HEK293T (cell line): ENCODE measurements at regions not wholly inside any gene's neighbourhood (a gene's known extent, or its start where the extent isn't known, plus 50 kb on each side); places are given as distances from the start of the nearest gene placed in this dataset.

ENCODE experiments used
- CTCF ChIA-PET: fragments of 350-600 bp; formaldehyde crosslinking; extraction: SDS; loops from one replicate; lab custom pipeline; 2021; ENCODE audit warnings: antibody characterized with exemption, inconsistent platforms; lab: Yijun Ruan, JAX
- POLR2A ChIA-PET: fragments of 350-600 bp; formaldehyde crosslinking; extraction: SDS; loops from one replicate; lab custom pipeline; 2020; ENCODE audit warnings: antibody characterized with exemption, inconsistent platforms; lab: Yijun Ruan, JAX
- DNase-seq: peaks from one replicate; pipeline ENCODE4 v3.0.0; 2012; ENCODE audit warnings: mixed read lengths; ENCODE audit errors: extremely low spot score
- ARNT ChIP-seq: fragments of 450-650 bp; IDR thresholded peaks from 2 replicates; pipeline ENCODE4 v1.6.1; 2017; ENCODE audit warnings: mild to moderate bottlenecking
- BHLHE40 ChIP-seq: fragments of 450-650 bp; IDR thresholded peaks from 2 replicates; pipeline ENCODE4 v1.6.1; 2016; ENCODE audit warnings: mild to moderate bottlenecking, moderate library complexity, borderline replicate concordance
- CTBP1 ChIP-seq: fragments of 450-650 bp; IDR thresholded peaks from 2 replicates; pipeline ENCODE4 v1.6.1; 2016; ENCODE audit warnings: borderline replicate concordance
- ELF4 ChIP-seq: fragments of 450-650 bp; IDR thresholded peaks from 2 replicates; pipeline ENCODE4 v1.6.1; 2017; ENCODE audit warnings: antibody characterized with exemption
- FOXA1 ChIP-seq: fragments of 450-650 bp; IDR thresholded peaks from 2 replicates; pipeline ENCODE4 v1.6.1; 2016; ENCODE audit warnings: mild to moderate bottlenecking
- FOXK2 ChIP-seq: fragments of 450-650 bp; IDR thresholded peaks from 2 replicates; pipeline ENCODE4 v1.6.1; 2016; ENCODE audit warnings: mild to moderate bottlenecking
- FOXM1 ChIP-seq: fragments of 450-650 bp; IDR thresholded peaks from 2 replicates; pipeline ENCODE4 v1.6.1; 2017; ENCODE audit warnings: mild to moderate bottlenecking, borderline replicate concordance
- HDGF ChIP-seq: fragments of 450-650 bp; IDR thresholded peaks from 2 replicates; pipeline ENCODE4 v1.6.1; 2017; ENCODE audit warnings: antibody characterized with exemption, borderline replicate concordance
- L3MBTL2 ChIP-seq: fragments of 450-650 bp; conservative IDR thresholded peaks from 2 replicates; pipeline ENCODE4 v1.6.1; 2016; ENCODE audit warnings: mild to moderate bottlenecking
- LEF1 ChIP-seq: fragments of 450-650 bp; IDR thresholded peaks from 2 replicates; pipeline ENCODE4 v1.6.1; 2017; ENCODE audit warnings: mild to moderate bottlenecking, borderline replicate concordance
- NFRKB ChIP-seq: fragments of 450-650 bp; IDR thresholded peaks from 2 replicates; pipeline ENCODE4 v1.6.1; 2016; ENCODE audit warnings: mild to moderate bottlenecking, moderate library complexity
- PKNOX1 ChIP-seq: fragments of 450-650 bp; IDR thresholded peaks from 2 replicates; pipeline ENCODE4 v1.6.1; 2016
- SP1 ChIP-seq: fragments of 450-650 bp; IDR thresholded peaks from 2 replicates; pipeline ENCODE4 v1.6.1; 2017
- SUZ12 ChIP-seq: fragments of 450-650 bp; IDR thresholded peaks from 2 replicates; pipeline ENCODE4 v1.6.1; 2016; ENCODE audit warnings: mild to moderate bottlenecking
- TARDBP ChIP-seq: fragments of 450-650 bp; IDR thresholded peaks from 2 replicates; pipeline ENCODE4 v1.6.1; 2016
- ZNF384 ChIP-seq: fragments of 450-650 bp; IDR thresholded peaks from 2 replicates; pipeline ENCODE4 v1.6.1; 2016

- TF ChIP-seq SP1 = no peak
- no peak for TF ChIP-seq FOXA1
- no peak for TF ChIP-seq L3MBTL2
- TF ChIP-seq TARDBP = no peak
- no peak for TF ChIP-seq LEF1
- TF ChIP-seq ARNT = no peak
- TF ChIP-seq PKNOX1 = no peak
- TF ChIP-seq ELF4 = no peak
- no peak for TF ChIP-seq CTBP1
- TF ChIP-seq NFRKB = no peak
- no peak for TF ChIP-seq FOXM1
- TF ChIP-seq SUZ12 = no peak
- no peak for TF ChIP-seq ZNF384
- POLR2A ChIA-PET = no interaction called here
- CTCF ChIA-PET = interaction anchor here (1.0 kb wide), 1 partner anchor 10 kb away, joined by 3 read pairs; no protein-coding TSS in a partner anchor
- DNase-seq = no peak
Measured at GRCh38 chr2:109060496-109060895, 68.5 kb upstream of the SH3RF3 start.

GRCh38 chr2:109059474-109060165 lies 69.4 kb upstream of the SH3RF3 start:
- DNase-seq = no peak
- TF ChIP-seq HDGF = no peak
- no peak for TF ChIP-seq LEF1
- no peak for TF ChIP-seq L3MBTL2
- TF ChIP-seq PKNOX1 = no peak
- TF ChIP-seq ARNT = no peak
- TF ChIP-seq FOXK2 = no peak
- no peak for TF ChIP-seq NFRKB
- TF ChIP-seq FOXM1 = no peak
- TF ChIP-seq TARDBP = no peak
- no peak for TF ChIP-seq SUZ12
- no peak for TF ChIP-seq ZNF384
- no peak for TF ChIP-seq ELF4
- TF ChIP-seq BHLHE40 = no peak
- TF ChIP-seq FOXA1 = no peak
- no peak for TF ChIP-seq CTBP1
- TF ChIP-seq SP1 = no peak
- POLR2A ChIA-PET = no interaction called here
- CTCF ChIA-PET = interaction anchor here (1.0 kb wide), 1 partner anchor 9 kb away, joined by 3 read pairs; no protein-coding TSS in a partner anchor

- DNase-seq = no peak
- ChIA-PET POLR2A (no interaction called here), CTCF (interaction anchor here (1.0 kb wide), 1 partner anchor 10 kb away, joined by 4 read pairs; no protein-coding TSS in a partner anchor)
- TF ChIP-seq L3MBTL2 = no peak
- no peak for TF ChIP-seq FOXK2
- TF ChIP-seq CTBP1 = no peak
- TF ChIP-seq SP1 = no peak
- no peak for TF ChIP-seq HDGF
- no peak for TF ChIP-seq ZNF384
- TF ChIP-seq ELF4 = no peak
- TF ChIP-seq NFRKB = no peak
- TF ChIP-seq BHLHE40 = no peak
- no peak for TF ChIP-seq LEF1
- TF ChIP-seq FOXA1 = no peak
- no peak for TF ChIP-seq ARNT
- TF ChIP-seq PKNOX1 = no peak
- TF ChIP-seq SUZ12 = no peak
- TF ChIP-seq FOXM1 = no peak
- no peak for TF ChIP-seq TARDBP
Measured at GRCh38 chr2:109058802-109059201, 69.8 kb upstream of the EDAR start.

GRCh38 chr2:109058191-109058632 lies 69.2 kb upstream of the EDAR start:
- DNase-seq = no peak
- TF ChIP-seq HDGF = no peak
- TF ChIP-seq FOXK2 = no peak
- TF ChIP-seq CTBP1 = no peak
- no peak for TF ChIP-seq SP1
- TF ChIP-seq ARNT = no peak
- TF ChIP-seq L3MBTL2 = no peak
- TF ChIP-seq BHLHE40 = no peak
- no peak for TF ChIP-seq ELF4
- no peak for TF ChIP-seq FOXA1
- no peak for TF ChIP-seq FOXM1
- TF ChIP-seq ZNF384 = no peak
- TF ChIP-seq NFRKB = no peak
- TF ChIP-seq SUZ12 = no peak
- no peak for TF ChIP-seq TARDBP
- no peak for TF ChIP-seq PKNOX1
- ChIA-PET POLR2A (interaction anchor here (1.0 to 1.3 kb wide), 2 partner anchors 9 kb away, joined by 3 read pairs; no protein-coding TSS in a partner anchor), CTCF (interaction anchor here (1.0 to 1.1 kb wide), 3 partner anchors 9 to 70 kb away, joined by 3 to 4 read pairs (median 4); no protein-coding TSS in a partner anchor)

- DNase-seq = no peak
- CTCF ChIA-PET = interaction anchor here (0.5 to 1.1 kb wide), 3 partner anchors 56 to 102 kb away, joined by 3 to 4 read pairs (median 3); no protein-coding TSS in a partner anchor
Measured at GRCh38 chr2:109057686-109058085, 68.7 kb upstream of the EDAR start.

More at GRCh38 chr2:109057686-109058085, 68.7 kb upstream of the EDAR start:
- no peak for TF ChIP-seq FOXM1
- no peak for TF ChIP-seq SUZ12
- TF ChIP-seq NFRKB = no peak
- no peak for TF ChIP-seq FOXK2
- TF ChIP-seq TARDBP = no peak
- TF ChIP-seq ELF4 = no peak
- TF ChIP-seq L3MBTL2 = no peak
- TF ChIP-seq ARNT = no peak
- TF ChIP-seq FOXA1 = no peak
- POLR2A ChIA-PET = interaction anchor here (1.0 to 1.3 kb wide), 2 partner anchors 9 to 10 kb away, joined by 3 read pairs; no protein-coding TSS in a partner anchor
